ENCODE measurements at regions not wholly inside any gene's neighbourhood (a gene's known extent, or its start where the extent isn't known, plus 50 kb on each side); places are given as distances from the start of the nearest gene placed in this dataset.

- Histone ChIP-seq H3K4me1 (ENCODE audit: insufficient read depth, low read length, poor library complexity, severe bottlenecking) (no peaks in the 10 kb centered on the region), H3K27ac (ENCODE audit: low read depth, low read length, poor library complexity, severe bottlenecking) (no peak overlapping the region), H3K9me3 (ENCODE audit: low read depth, low read length, poor library complexity, severe bottlenecking) (no peaks in the 10 kb centered on the region), H3K27me3 (replicated peaks; ENCODE audit: insufficient read depth, low read depth, low read length, poor library complexity) (no peaks in the 10 kb centered on the region), H3K4me3 (ENCODE audit: low read depth, low read length, poor library complexity, severe bottlenecking) (no peak overlapping the region), H3K36me3 (ENCODE audit: insufficient read depth, low read length, poor library complexity, severe bottlenecking) (no peaks in the 10 kb centered on the region)
- no peak for DNase-seq (ENCODE audit: low spot score)
- no TSS peak for BruUV-seq (replicated peaks)
- TF ChIP-seq CTCF (conservative IDR thresholded peaks at IDR 0.05; ENCODE audit: low read depth, low read length) (no peak), EZH2 (IDR thresholded peaks at IDR 0.05; ENCODE audit: borderline replicate concordance, low read depth, low read length, poor library complexity, severe bottlenecking) (no peak)
- intact Hi-C loops (cut with micrococcal nuclease; ENCODE audit: unreplicated experiment): no loop called here
- ChIA-PET POLR2A (ENCODE audit: low non-redundant PET) (no interaction called here), CTCF (no interaction called here)
Observed at GRCh38 chr3:73884361-73884760, 259.6 kb upstream of the PDZRN3 start.

- intact Hi-C loops (cut with micrococcal nuclease; ENCODE audit: unreplicated experiment): no loop called here
Observed at GRCh38 chr3:73883497-73883896, 258.8 kb upstream of the PDZRN3 start.

GRCh38 chr3:73874606-73875369 is 250.0 kb upstream of the PDZRN3 start:
- DNase-seq (ENCODE audit: low spot score): no peak
- Histone ChIP-seq H3K27me3 (replicated peaks; ENCODE audit: insufficient read depth, low read depth, low read length, poor library complexity) (no peaks in the 10 kb centered on the region), H3K36me3 (ENCODE audit: insufficient read depth, low read length, poor library complexity, severe bottlenecking) (no peaks in the 10 kb centered on the region), H3K9me3 (ENCODE audit: low read depth, low read length, poor library complexity, severe bottlenecking) (no peaks in the 10 kb centered on the region), H3K4me3 (ENCODE audit: low read depth, low read length, poor library complexity, severe bottlenecking) (no peak overlapping the region), H3K27ac (ENCODE audit: low read depth, low read length, poor library complexity, severe bottlenecking) (no peak overlapping the region), H3K4me1 (ENCODE audit: insufficient read depth, low read length, poor library complexity, severe bottlenecking) (no peaks in the 10 kb centered on the region)
- CTCF ChIA-PET: no interaction called here
- intact Hi-C loops (cut with micrococcal nuclease; ENCODE audit: unreplicated experiment): no loop called here
- POLR2A ChIA-PET (ENCODE audit: low non-redundant PET): no interaction called here
- BruUV-seq (replicated peaks): no TSS peak
- TF ChIP-seq EZH2 (IDR thresholded peaks at IDR 0.05; ENCODE audit: borderline replicate concordance, low read depth, low read length, poor library complexity, severe bottlenecking) (no peak), CTCF (conservative IDR thresholded peaks at IDR 0.05; ENCODE audit: low read depth, low read length) (no peak)

More at GRCh38 chr3:73883497-73883896, 258.8 kb upstream of the PDZRN3 start:
- BruUV-seq (replicated peaks): no TSS peak
- no peaks in the 10 kb centered on the region for H3K4me1 ChIP-seq (ENCODE audit: insufficient read depth, low read length, poor library complexity, severe bottlenecking)
- ChIA-PET POLR2A (ENCODE audit: low non-redundant PET) (no interaction called here), CTCF (no interaction called here)
- H3K9me3 ChIP-seq (ENCODE audit: low read depth, low read length, poor library complexity, severe bottlenecking): no peaks in the 10 kb centered on the region
- no peak overlapping the region for H3K4me3 ChIP-seq (ENCODE audit: low read depth, low read length, poor library complexity, severe bottlenecking)
- no peaks in the 10 kb centered on the region for H3K36me3 ChIP-seq (ENCODE audit: insufficient read depth, low read length, poor library complexity, severe bottlenecking)
- no peak overlapping the region for H3K27ac ChIP-seq (ENCODE audit: low read depth, low read length, poor library complexity, severe bottlenecking)
- TF ChIP-seq CTCF (conservative IDR thresholded peaks at IDR 0.05; ENCODE audit: low read depth, low read length) (no peak), EZH2 (IDR thresholded peaks at IDR 0.05; ENCODE audit: borderline replicate concordance, low read depth, low read length, poor library complexity, severe bottlenecking) (no peak)
- DNase-seq (ENCODE audit: low spot score): no peak
- no peaks in the 10 kb centered on the region for H3K27me3 ChIP-seq (replicated peaks; ENCODE audit: insufficient read depth, low read depth, low read length, poor library complexity)
